D721Med (cell line): ENCODE measurements at regions not wholly inside any gene's neighbourhood (a gene's known extent, or its start where the extent isn't known, plus 50 kb on each side); places are given as distances from the start of the nearest gene placed in this dataset.

Experiments
- DNase-seq: peaks from one replicate; pipeline ENCODE4 v3.0.0; 2011; ENCODE audit warnings: low spot score; ENCODE audit not compliant: insufficient read length
- FAIRE-seq: peaks from 2 replicates; lab custom pipeline; 2011; peaks lifted over from hg19 to GRCh38; lab: Jason Lieb, UNC
- TF ChIP-seq, protein P1 (sequence below): IDR thresholded peaks from 2 replicates; pipeline ENCODE4 v1.5.1; 2012; ENCODE audit warnings: mild to moderate bottlenecking, control low read depth; ENCODE audit not compliant: insufficient read depth; ENCODE audit errors: missing control alignments

DNA sequence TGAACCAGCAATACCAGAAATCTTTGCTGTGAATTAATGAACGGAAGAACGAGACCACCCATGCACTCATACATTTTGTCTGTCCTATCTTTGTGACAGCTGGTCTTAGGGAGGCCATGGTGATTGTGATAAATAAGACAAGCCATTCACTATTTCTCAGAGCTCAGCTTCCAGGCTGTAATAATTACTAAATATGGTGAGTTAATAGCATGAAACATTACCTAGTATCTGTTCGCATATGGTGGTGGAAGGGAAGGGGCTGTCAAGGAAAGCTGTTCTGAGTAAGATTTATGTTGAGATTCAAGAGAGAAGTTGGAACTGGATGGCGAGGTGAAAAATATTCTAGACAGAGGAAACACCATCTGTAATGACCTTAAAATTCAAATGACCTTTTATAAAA, 719.0 kb upstream of the ZNF385D start:
- TF ChIP-seq, protein P1, sequence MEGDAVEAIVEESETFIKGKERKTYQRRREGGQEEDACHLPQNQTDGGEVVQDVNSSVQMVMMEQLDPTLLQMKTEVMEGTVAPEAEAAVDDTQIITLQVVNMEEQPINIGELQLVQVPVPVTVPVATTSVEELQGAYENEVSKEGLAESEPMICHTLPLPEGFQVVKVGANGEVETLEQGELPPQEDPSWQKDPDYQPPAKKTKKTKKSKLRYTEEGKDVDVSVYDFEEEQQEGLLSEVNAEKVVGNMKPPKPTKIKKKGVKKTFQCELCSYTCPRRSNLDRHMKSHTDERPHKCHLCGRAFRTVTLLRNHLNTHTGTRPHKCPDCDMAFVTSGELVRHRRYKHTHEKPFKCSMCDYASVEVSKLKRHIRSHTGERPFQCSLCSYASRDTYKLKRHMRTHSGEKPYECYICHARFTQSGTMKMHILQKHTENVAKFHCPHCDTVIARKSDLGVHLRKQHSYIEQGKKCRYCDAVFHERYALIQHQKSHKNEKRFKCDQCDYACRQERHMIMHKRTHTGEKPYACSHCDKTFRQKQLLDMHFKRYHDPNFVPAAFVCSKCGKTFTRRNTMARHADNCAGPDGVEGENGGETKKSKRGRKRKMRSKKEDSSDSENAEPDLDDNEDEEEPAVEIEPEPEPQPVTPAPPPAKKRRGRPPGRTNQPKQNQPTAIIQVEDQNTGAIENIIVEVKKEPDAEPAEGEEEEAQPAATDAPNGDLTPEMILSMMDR, result no peak
- DNase-seq (no peak), FAIRE-seq (no peak)

DNA sequence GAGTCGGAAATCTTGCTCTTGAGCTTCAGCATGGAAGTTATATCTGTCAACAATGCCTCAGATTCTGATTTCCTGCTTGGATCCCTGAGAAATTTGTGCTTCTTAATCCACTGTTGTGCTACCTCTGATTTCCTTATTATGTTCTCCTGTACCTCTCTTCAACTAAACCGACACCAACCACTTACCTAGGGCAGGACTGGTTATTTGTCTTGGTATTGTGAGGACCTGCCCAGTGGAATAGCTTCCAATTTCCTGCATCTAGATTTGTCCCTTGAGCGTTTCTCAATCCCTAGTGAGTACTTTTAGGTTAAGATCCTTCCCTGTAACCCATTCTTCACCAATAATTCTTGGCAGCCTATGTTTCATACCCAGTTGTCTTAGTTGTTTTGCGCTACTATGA, 720.5 kb upstream of the ZNF385D start:
- DNase-seq (no peak), FAIRE-seq (no peak)
- TF ChIP-seq, protein P1, result no peak

DNA sequence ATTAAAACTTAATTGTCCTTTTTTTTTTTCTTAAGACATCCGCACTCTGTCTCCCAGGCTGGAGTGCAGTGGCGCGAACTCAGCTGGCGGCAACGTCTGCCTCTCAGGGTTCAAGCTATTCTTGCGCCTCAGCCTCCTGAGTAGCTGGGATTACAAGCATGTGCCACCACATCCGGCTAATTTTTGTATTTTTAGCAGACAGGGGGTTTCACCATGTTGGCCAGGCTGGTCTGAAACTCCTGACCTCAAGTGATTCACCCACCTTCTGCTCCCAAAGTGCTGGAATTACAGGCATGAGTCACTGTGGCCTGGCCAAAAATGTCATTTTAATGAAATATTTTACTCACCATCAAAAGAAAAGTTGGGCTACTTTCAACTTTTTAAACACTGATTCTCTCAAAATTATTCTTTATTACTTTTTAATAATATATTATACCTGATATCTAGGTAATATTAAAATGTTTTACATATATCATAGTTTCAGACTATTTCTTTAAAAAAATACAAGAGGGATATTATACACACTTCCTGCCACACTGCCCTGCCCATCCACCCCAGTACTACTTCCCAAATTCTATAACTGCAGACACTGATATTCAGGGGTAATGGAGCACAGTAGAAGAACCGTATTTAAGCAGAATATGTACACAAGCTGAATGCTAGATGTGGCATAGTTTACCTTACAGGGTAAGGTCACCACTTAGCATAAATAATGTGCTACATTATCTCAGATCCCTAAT, 723.9 kb upstream of the ZNF385D start:
- TF ChIP-seq, protein P1, result no peak
- no peak for FAIRE-seq
- DNase-seq, result no peak

DNA sequence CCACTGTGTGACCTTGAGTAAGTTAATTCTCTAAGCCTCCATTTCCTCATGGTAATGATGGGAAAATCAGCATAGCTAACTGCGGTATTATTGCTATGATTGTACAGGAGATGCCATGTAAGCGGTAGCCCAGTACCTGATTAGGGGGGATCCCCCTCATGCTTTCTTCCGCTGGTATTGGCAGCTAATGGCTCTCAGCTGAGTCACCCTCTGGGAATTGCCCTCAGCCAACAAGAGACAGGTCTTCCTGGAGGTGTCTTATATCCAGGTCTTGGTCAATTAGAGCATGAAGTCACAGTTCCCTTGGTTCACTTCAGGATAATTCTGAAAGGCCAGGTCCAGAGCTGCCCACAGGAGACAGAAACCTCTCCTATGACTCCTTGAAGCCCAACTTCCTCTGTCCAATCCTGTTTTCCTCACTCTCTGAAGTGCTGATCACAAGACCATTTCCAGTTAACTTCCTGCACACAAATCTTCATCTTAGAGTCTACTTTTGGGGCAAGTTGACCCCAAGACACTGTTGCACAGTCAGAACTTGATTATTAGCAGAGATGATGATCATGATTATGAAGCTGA, 724.7 kb upstream of the ZNF385D start:
- TF ChIP-seq, protein P1, result no peak
- DNase-seq, result no peak
- no peak for FAIRE-seq

DNA sequence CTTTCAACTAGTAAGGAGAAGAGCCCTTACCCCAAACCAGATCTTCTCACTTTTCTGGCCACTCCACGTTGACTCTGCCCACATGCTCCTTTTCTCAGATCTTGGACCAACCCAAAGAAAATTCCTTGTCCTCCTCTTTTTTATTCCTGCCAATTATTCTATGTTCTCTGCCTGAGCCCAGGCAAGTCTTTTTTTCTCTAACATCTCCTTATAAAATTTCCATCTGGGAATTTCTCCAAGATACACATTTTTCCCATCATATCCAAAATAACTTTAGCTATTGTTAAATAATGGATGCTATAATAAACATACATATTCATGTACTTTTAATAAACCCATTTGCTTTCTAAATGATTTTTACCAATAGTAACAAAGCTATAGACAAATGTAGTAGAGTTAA, 726.0 kb upstream of the ZNF385D start:
- FAIRE-seq (no peak), DNase-seq (no peak)
- TF ChIP-seq, protein P1, result no peak

DNA sequence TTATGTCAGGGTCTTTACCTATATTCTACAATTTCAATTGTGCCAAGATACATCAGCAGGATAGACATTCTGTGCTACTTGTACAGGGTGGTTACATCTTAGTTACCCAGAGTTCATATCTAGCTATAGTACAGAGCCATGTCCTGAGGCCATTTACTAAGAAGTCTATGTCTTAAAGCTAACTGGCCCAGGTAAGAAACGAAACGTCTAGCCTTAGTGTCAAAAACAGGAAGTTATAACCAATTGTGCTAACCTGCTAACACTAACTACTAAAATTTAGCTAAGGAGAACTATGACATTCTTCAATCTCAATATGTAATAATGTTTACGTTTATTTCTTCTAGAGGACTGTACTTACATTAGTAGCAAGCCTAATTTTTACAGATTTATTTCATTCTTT, 717.2 kb upstream of the UBE2E2 start:
- DNase-seq (no peak), FAIRE-seq (no peak)

More for the DNA sequence above, 717.2 kb upstream of the UBE2E2 start:
- TF ChIP-seq, protein P1, result no peak
